ENCODE measurements at regions not wholly inside any gene's neighbourhood (a gene's known extent, or its start where the extent isn't known, plus 50 kb on each side); places are given as distances from the start of the nearest gene placed in this dataset.

DNA sequence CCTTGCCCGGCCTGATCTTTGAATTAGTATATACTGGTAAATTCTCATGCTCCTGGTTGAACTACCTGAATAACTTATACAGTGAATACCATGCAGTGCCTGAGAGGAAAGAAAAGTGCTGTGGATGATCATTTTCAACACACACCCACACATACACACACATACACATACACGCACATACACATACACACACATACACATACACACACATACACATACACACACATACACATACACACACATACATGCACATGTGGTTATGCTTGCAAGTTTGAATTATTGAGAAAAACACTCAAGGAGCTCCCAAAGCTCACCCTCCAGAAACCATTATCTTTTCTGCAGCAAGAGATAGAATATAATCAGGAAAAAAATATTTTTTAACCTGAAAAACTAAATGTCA, 366.9 kb upstream of the RASGEF1B start:
- in situ Hi-C loops (cut with HindIII; ENCODE audit: low sequenced_read_pairs): no loop called here

DNA sequence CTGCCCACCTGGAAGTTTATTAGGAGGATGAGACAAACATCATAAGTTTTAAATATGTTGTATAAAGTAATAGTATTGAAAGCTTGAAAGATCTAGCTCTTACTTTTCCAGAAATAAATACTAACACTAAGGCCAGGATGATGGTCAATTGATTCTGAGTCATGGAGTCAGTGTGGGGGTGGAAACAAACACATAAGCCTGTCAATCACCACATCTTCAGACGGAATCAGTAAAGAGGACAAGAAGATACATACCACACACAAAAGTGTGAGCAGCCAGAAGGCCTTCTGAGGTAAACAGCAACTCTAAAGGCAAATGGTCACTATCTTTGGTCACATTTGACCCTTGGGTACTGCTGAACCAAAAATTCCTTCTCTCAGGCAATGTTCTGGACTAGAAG, 365.0 kb upstream of the RASGEF1B start:
- in situ Hi-C loops (cut with HindIII; ENCODE audit: low sequenced_read_pairs): no loop called here

DNA sequence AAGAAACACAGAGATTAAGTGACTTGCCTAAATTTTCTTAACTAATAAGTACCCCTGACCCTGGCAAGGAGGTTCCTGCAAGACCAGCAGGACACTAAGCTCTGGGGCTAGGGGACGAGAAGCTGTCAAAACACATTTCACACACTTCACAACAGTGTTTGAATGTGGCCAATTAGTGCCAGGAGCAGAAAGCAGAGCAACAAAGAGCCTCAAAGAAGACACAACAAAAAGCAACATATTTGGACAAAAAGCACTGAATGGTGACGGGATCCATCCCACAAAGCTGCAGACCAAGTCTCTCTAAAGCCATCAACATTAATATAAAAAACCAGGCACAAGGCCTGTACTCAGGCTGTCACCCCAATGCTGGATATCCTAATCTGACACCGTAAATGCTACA, 361.9 kb upstream of the RASGEF1B start:
- in situ Hi-C loops (cut with HindIII; ENCODE audit: low sequenced_read_pairs): no loop called here

DNA sequence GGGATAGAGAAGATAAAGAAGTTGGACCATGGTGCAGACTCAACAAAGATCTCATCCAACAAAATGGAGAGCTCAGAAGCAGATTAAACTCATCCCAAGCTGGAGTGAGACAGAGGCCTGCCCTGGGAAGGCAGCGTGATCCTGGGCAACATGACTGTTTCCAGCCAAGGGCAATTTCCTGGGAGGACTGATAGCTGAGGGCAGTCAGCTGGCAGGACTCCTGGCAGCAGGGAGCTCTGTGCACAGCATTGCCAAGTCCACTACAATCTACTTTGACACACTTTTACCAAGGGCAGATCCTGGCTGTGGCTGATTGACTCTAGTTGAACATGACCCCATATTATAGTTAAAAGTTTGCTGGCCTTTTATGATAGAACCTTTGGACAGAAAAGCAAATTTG, 357.3 kb upstream of the RASGEF1B start:
- in situ Hi-C loops (cut with HindIII; ENCODE audit: low sequenced_read_pairs): no loop called here

DNA sequence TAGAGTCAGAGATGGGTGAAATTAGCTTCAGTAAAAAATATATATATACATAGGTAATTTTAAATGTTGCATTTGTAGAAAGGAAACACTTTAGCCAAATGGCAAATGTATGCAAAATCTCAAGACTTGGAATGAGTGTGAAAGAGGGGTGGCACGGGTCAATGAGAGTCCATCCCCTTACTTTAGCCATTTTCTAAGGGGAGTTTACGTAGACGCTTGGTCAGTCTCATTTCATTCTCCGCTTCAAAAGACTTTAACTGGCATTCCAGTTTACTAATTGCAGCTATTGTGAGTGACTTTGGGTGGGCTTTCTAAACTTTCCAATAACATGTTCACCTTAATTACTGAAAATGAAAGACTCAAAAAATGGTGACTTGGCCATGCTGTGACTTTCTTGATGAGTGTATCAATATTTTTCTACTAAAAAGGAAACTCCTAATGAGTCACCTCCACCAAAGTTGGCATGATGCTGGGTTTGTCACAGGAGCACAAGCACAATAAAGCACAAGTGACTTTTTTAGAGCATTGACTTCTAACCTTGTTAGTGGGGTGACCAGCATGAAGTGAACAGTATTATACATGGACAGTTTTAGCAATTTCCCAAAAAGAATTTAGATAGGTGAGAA, 356.0 kb upstream of the RASGEF1B start:
- in situ Hi-C loops (cut with HindIII; ENCODE audit: low sequenced_read_pairs): no loop called here

DNA sequence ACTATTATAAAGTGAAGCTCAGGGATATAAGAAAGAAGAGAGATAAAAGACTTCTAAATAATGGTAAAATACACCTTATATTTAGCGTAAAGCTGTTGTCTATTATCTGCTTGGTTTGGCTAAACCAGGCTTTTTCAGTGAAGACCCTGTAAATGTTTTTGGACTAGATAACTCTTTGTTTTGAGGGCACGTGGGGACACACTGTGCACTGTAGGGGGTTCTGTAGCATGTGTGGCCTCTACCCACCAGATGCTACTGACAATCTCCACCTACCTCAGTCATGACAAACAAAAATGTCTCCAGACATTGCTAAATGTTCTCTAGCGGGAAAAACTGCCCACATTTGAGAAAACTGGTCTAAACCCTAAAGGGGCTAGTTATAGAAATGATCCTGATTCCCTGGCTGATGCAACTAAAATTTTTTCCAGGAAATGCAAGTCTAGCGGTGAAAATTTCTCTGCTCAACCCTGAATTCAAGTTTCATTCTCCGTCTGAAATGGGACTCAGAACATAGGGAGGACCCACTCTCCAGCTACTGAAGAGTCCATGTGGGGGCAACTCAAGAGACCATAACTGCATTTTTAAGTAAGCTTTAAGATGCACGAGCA, 355.2 kb upstream of the RASGEF1B start:
- in situ Hi-C loops (cut with HindIII; ENCODE audit: low sequenced_read_pairs): no loop called here

DNA sequence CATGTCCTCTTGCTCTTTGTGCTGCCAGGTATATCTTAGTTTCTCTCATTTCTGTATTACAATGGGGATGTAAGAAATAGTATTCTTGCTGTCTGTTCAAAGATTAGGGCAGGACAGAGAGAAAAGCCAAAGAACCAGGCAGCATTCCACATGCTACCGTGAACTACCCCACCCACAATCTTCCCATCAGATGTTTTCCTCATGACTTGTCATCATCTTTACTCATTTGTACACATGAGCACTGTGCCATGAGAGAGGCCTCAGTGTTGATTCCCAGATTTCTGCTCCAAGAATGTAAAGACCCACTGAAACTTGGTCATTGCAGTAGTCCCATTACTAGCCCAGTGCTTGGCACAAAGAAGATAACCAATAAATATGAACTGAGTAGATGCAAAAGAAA, 354.6 kb upstream of the RASGEF1B start:
- in situ Hi-C loops (cut with HindIII; ENCODE audit: low sequenced_read_pairs): no loop called here

DNA sequence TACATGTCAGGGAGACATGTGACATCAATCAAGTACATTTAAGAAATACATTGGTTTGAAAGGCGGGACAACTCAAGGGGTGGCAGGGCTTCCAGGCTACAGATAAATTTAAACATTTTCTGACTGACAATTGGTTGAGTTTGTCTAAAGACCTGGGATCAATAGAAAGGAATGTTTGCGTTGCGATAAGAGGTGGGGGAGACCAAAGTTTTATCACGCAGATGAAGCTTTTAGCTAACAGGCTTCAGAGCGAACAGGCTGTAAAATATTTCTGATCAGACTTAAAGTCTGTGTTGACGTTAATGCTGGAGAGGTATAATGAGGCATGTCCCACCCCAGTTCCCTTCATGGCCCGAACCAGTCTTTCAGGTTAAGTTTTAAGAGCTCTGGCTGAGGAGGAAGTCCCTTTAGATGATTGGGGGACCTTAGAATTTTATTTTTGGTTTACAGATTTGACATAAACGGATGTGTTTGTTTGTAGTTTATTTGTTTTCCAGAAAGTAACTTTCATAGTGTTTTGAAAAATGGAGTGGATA, 346.7 kb upstream of the RASGEF1B start:
- in situ Hi-C loops (cut with HindIII; ENCODE audit: low sequenced_read_pairs): no loop called here

DNA sequence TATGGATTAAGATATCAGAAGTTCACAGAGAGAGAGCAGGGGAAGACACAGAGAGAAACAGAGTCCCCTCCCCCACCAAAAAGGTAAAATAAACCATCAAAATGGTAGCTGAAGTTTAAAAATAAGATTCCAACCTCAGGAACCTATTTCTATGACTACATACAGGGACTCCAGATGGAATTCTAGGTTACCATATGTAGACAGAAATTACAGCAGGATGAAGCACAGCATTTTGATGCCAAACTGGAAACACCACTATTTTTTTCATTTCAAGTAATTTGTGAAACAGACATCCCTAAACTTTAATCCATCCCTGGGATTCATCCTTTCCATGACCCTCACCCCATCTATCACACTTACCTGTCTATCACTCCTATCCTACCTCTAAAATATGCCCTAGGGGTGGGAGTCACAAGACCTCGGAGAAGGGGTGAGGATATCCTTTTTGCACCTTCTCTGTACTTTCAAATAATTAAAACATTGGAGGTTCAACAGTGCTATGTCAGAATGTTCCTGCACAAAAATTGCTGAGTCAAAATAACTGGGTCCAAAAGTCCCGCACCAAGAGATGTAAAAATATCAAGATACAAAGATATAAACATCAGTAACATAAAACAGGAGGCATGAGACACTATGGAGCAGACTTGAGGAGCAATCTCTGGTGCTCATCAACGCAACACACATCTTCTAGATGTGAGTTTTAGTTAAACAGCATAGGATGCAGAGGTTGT, 344.5 kb upstream of the RASGEF1B start:
- in situ Hi-C loops (cut with HindIII; ENCODE audit: low sequenced_read_pairs): no loop called here

DNA sequence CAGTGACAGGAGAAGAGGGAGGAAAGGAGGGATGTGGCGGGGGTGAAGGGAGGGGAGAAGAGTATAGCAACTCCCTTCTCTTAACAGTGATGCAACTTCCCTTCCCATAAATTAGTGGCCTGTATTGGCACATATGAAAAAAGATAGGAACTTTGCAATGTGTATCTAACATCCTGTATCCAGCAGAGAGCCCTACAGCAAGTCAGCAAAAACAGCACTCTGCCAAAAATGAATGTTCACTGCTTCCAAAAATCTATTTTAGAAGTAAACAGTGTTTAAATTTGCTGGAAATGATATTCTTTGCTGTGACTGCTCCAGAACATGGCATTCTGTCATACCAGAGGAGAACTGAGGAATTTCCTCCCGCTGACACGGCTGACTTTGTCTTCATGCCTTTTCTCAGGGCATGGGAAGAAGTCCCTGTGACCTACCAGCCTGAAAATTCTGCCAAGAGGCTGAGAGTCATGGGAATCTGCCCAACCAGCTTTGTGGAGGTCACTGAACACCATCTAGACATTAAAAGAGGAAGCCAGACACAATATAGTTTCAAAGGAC, 343.4 kb upstream of the RASGEF1B start:
- in situ Hi-C loops (cut with HindIII; ENCODE audit: low sequenced_read_pairs): no loop called here

DNA sequence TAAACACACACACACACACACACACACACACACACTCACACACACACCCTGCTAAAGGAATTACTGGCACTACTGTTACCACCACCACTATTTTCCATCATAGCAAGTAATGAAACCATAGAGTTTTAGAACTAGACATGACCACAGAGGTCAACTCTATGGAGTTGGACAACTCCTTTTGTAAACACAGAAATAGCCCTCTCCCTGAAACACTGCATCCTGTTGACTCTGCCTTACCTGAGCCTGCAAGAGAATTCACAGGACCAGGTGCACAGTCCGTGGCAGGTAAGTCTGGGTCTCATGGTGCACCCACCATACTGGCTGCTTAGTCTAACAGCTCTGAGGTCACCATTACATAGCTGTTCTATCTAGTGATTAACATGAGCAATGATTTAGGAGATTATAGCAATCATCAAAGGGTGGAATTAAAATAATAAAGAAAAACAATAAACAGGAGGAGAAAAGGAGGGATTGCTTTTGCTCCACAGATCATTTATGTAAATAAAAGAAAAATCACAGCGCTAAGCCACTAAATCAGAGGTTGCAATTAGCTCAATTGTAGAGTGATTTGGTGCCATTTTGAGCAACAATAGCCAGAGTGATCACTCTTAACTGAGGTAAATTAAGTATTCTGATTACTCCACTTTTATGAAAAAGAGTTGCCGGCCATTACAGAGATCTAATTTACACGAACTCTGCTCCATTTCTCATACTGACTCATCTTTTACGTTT, 340.0 kb upstream of the RASGEF1B start:
- in situ Hi-C loops (cut with HindIII; ENCODE audit: low sequenced_read_pairs): no loop called here

DNA sequence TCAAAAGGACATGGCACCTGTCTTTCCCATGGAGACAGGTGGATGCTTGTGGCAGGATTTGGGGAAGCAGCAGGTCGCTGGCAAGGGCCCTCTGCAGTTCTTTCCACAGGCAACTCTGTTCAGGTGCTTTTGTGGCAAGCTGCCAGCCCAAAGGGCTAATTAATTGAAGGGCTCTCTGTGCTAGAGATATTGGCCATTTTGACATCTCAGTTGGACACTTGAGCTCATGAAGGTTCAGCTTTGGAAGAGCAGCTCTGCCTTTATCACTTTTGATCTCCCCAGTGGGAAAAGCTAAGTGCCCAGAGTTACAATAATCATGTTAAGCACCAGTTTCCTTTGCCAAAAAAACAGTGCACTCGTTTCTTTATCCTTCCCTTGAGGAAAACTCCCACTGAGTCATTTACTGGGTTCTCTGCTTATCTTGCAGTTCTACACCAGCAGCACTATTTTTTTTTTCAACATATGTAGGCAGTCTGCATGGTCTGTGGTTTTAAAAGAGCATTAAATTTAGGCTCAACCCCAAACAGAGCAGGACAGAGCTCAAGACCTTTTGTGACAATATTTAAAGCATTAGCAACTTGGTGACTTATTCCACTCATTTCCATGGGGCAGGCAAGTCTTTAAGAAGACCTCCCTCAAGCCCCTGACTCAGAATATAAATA, 336.4 kb upstream of the RASGEF1B start:
- in situ Hi-C loops (cut with HindIII; ENCODE audit: low sequenced_read_pairs): no loop called here

DNA sequence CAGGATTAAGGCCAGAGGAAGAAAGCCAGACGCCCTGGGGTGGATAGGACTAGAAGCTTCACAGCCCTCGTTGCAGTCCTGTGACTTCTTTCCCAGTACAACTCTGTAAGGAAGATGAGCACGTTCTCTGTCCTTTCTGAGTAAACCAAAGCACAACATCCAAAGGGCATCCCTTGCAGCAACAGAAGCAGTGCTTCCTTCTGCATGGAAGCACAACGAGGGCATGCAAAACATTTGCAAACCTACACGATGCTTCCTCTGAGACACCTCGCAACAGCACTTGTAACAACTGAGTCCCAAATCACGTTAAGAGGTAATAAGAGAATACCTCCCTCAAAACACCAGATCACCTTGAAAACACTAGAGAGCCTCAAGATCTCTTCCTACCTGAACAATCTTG, 335.7 kb upstream of the RASGEF1B start:
- in situ Hi-C loops (cut with HindIII; ENCODE audit: low sequenced_read_pairs): no loop called here

DNA sequence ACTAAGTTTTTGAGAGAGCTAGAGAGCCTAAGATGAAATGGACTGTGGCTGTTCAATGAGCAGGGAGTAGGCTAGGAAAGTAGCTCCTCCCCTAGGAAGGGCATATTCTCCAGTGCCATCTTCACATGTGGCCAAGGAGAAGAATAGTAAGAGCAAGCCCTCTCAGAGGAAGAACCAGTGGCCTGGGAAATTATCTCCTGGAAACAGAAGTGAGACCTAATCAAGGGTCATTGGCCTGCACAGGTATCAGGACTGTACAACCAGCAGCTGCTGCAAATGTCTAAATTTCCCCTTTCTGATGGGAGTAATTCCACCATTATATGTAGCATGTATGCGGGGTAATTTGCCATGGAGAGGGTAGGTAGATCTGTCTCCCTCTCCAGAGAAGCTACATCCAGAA, 334.8 kb upstream of the RASGEF1B start:
- in situ Hi-C loops (cut with HindIII; ENCODE audit: low sequenced_read_pairs): no loop called here

DNA sequence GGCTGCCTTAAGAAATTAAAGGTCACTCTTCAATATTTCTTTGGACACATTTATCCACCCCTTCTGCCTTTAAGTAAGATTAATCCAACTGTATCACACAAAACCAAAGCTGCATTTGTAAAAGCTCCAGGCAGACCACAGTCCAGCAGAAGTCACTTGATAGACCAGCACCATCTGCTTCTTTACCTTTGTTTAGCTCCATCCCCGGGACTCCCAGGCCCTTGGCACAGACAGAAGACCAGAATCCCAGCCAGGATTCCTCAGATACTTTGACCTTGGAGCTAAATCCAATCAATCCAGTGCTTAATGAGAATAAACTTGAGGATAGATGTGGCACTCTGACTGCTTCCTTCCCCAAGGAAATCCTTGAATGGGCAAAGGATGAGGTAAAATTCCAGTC, 333.1 kb upstream of the RASGEF1B start:
- in situ Hi-C loops (cut with HindIII; ENCODE audit: low sequenced_read_pairs): no loop called here

DNA sequence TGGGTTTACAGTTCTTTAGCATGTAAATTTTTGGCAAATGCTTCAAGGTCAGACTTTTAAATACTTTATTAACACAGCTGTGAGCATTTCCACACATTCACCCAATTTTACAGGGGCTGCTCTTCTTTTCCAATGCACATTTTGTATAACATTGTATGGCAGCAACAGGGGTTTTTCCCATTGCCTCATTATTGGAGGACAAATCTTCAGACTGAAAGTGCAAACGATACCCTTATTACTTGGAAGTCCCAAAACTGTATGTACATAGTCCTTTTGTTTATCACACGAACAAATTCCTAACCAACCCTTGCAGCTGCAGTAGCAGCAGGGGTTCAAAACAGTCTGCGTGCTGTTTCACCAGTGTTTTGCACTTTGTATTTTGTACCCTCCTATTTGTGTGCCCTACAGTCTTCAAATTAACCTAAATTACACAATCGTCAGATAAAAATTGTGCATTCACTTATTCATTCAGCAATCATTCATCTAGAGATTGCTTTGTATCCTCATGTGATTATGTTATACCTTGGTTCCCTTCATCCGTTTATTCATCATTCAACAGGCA, 330.7 kb upstream of the RASGEF1B start:
- in situ Hi-C loops (cut with HindIII; ENCODE audit: low sequenced_read_pairs): no loop called here

DNA sequence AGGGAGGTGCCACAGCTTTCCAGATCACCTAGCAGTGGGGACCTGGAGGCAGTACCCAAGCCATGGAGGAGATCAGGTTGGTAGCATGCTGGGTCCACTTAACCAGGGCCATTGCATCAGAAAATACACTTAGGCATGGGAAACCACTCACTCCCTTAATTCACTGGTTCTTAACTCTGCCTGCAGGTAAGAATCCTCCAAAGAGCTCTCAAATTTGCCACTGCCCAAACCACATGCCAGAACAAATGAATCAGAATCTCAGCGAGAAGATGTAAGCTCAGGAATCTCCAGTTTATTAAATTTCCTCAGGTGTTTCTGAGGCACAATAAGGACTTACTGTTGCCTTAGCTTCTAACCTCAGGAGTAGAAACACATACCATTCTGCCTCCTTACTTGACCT, 327.7 kb upstream of the RASGEF1B start:
- in situ Hi-C loops (cut with HindIII; ENCODE audit: low sequenced_read_pairs): no loop called here

DNA sequence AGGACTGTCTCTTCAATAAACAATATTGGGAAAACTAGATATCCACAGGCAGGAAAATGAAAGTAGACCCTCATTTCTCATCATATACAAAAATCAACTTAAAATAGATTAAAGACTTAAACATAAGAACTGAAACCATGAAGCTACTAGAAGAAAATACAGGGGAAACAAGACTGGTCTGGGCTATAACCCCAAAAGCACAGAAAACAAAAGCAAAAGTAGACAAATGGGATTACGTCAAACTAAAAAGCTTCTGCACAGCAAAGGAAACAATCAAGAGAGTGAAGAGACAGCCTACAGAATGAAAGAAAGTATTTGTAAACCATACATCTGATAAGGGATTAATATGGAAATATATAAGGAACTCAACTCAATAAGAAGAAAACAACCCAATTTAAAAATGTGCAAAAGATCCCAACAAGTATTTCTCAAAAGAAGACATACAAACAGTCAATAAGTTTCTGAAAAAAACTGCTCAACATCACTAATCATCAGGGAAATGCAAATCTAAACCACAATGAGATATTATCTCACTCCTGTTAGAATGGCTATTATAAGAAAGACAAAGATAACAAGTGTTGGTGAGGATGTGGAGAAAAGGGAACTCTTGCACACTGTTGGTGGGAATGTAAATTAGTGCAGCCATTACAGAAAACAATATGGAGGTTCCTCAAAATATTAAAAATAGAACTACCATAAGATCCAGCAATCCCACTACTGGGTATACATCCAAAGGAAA, 325.3 kb upstream of the RASGEF1B start:
- in situ Hi-C loops (cut with HindIII; ENCODE audit: low sequenced_read_pairs): no loop called here

DNA sequence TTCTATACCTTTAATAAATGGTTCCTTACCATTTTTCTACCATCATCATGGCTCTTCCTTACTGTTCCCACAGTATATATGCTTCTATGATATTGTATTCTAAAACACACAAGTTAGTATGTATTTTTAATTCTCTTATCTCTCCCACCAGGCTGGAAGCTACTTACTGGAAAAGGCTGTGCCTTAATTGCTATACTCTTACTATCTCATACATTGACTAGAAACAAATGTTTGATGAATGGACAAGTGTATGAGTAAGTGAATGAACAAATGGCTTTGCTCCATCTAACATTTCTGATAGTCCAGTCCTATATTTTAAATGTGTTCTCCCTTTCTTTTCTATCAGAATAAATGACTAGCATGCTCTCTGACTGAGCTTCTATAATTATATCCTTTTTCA, 320.8 kb upstream of the RASGEF1B start:
- in situ Hi-C loops (cut with HindIII; ENCODE audit: low sequenced_read_pairs): no loop called here

DNA sequence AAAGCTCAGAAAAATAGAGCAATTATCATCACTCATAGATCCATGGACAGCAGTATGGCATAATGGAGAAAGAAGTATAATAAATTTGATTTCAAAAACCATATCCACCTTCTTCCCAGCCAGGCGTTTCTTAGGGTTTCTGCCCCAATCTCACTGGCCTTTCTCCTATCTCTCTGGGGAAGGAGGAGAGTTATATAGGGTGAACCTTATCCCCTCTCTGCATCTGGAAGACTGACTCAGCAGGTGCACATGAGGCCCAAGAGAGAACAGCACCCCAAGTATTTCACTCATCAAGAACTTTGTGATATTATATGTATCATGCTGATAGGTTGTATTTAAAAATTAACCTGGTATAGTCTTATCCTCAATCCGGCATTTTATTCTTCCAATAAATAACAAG, 318.8 kb upstream of the RASGEF1B start:
- in situ Hi-C loops (cut with HindIII; ENCODE audit: low sequenced_read_pairs): no loop called here

Measured in endothelial cell of hepatic sinusoid (primary cell).